ENCODE measurements at regions not wholly inside any gene's neighbourhood (a gene's known extent, or its start where the extent isn't known, plus 50 kb on each side); places are given as distances from the start of the nearest gene placed in this dataset.
"Not testable (repeated sequence)": the region's sequence is repeated elsewhere in the genome, so short reads cannot be mapped to it uniquely, and the experiment has no call there.

- DNase-seq (ENCODE audit: low read depth), result not testable (repeated sequence)
These were observed 97.5 kb downstream of the ZNF664 start for GRCh38 chr12:124070394-124071074.

DNA sequence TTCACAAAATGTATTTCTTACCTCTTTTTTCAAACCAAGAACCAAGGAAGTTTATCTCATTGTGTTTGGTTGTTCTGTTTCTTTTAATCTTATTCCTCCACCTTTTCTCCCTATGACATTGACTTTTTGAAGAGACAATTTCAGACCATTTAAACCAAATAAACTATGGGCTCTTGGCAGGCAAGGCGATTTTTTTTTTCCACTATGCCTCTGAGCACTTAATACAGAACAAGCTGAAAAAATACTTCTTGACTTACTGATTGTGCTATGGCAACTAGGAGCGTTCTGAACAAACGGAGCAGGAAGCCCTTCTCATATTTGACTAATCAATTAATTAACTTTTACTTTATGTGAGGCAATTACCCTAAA is 98.0 kb downstream of the ZNF664 start:
- DNase-seq (ENCODE audit: low read depth), result no peak

- DNase-seq (ENCODE audit: low read depth), result no peak
These were observed 100.5 kb downstream of the ZNF664 start for GRCh38 chr12:124073356-124074035.

DNA sequence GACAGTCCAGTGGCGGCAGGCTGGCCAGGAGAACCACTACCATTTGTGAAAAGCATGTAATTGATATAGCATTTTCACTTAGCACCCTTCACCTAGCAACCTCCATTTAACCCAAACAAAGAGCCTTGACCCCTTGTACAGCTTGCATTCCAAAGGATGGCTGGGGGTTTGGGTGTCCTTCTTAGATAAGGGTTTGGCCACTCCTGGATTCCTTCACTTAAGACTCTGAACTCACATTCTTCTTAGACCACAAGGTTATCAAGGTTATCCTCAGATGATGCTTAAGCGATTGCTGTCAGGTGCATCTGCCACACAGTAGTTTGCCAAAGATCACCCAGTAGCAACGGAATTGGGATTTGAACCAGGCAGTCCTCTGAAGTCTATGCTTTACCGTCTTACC is 102.8 kb downstream of the ZNF664 start:
- no peak for DNase-seq (ENCODE audit: low read depth)

DNA sequence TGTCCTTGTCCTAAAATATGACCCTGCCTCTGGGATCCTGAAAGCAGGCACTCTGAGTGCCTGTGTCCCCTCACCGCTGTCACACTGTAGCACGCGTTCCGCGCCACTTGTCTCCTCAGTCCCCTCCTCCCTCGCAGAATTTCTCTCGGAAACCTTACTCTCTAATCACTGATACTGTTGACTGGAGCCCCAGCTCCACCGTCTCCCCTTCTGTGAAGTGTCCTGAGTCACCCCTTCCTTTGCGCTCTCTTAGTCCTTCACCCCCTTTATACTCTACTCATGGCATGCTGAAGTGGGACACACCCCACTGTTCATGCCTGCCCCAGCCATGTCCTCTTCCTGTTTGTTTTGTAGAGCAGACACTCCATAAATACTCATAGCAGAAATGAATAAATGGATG is 104.7 kb downstream of the ZNF664 start:
- no peak for DNase-seq (ENCODE audit: low read depth)

DNA sequence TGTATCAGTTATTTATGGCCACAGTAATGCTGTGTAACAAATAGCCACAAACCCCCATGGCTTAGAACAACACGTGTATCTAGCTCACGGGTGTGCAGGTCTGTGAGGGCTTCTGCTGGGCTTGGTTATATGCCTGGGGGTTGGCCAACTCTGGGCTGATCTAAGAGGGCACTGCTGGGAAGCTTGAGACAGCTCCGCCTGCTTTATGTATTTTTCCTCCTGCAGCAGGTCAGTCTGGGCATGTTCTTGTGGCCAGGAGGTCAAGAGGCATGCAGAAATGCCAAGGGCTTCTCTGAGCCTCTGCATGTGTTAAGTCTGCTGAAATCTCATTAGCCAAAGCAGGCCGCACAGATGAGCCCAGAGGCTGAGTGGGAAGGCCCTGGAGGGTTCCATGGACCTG is 105.8 kb downstream of the ZNF664 start:
- DNase-seq (ENCODE audit: low read depth), result no peak

GRCh38 chr12:124080649-124081048 is 107.6 kb downstream of the ZNF664 start:
- DNase-seq (ENCODE audit: low read depth), result no peak

- DNase-seq (ENCODE audit: low read depth), result no peak
These were observed 109.0 kb downstream of the ZNF664 start for GRCh38 chr12:124082012-124082411.

DNA sequence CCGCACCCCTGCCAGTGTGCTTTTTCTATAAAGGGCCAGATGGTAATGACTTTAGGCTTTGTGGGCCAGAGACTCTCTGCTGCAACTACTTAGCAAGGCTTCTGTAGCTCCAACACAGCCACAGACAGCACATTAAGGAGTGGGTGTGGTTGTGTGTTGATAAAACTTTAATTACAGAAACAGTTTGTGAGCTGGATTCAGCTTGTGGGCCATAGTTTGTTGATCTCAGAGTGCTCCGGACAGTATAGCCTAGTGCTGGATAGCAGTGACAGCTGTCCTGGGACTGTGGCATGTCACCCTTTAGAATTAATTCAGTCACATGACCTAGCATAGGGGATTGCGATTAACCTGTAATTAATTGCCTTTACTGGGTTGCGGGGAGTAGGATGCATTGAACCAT is 109.7 kb downstream of the ZNF664 start:
- DNase-seq (ENCODE audit: low read depth), result no peak

DNA sequence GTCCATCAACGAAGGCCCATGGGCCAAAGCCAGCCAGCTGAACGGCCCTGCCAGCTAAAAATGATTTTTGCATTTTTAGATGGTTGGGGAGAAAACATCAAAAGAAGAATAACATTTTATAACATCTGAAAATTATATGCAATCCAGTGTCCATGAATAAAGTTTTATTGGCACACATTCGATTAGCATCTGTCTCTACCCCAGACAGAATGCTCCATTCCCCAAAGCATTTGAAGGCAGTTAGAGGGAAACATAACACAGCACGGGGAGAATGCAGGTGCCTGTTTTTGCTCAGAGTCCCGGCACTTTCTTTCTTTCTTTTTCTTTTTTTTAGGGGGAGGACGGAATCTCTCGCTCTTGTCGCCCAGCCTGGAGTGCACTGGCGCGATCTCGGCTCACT is 110.7 kb downstream of the ZNF664 start:
- no peak for DNase-seq (ENCODE audit: low read depth)

DNA sequence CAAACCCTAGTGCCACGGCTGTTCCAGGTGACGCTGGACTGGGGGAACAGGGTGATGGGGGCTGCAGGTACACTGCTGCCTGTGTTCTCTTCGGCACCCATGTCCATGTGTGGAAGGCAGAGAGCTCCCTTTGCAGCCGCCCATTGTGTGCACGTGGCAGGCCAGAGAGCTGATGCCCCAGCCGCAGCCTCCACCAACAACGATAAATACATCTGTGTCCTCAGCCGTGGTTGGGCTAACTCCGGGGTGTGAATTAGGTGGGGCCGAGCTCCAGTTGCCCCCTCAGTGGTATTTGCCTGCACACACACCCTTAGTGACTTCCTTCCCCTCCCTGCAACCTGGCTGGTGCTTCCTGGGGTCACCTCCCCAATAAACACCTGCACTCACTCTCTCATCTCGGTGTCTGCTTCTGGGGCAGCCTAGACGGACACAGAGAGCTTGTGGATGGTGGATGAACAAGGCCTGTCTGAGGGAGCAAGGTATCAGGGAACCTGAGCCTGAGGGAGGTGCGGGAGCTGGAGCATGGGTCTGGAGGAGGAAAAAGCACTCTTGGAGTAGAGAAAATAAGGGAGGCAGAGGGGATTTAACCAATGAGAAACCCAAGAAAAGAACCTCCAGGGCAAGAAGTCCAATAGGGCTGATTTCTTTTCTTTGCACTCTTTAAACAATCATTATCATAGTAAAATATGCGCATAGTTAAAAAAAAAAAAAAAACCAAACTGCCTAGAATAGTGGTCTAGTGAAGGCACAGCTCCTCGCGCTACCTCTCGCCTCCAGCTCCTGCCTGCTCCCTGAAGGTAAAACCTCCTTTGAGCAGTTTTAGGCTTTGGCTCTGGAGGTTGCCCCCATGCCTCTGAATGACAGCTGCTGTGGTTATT is 112.6 kb downstream of the ZNF664 start:
- DNase-seq (ENCODE audit: low read depth), result no peak

DNA sequence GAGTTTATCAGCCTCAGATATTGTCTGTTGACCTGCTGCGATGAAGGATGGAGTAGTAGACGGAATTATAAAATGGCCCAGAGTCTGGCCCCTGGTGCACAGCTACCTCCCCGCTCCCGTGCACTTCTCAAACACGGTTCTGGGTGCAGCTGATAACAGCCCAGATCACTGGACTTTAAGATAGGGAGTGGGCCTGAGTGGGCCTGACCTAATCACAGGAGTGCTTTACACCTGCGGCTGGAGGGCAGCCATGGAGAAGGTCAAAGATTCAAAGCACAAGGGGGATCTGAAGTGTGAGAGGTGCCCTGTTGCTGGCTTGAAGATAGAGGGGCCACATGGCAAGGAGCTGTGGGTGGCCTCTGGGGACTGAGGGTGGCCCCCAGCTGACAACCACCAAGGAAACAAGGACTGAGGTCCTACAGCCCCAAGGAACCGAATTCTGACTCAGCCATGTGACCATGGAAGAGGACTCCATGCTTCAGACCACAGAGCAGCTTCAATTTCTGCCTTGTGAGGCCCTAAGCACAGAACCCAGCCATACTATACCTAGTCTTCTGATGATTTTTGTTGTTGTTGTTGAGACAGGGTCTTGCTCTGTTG is 113.4 kb downstream of the ZNF664 start:
- no peak for DNase-seq (ENCODE audit: low read depth)

- no peak for DNase-seq (ENCODE audit: low read depth)
These were observed 114.4 kb downstream of the ZNF664 start for GRCh38 chr12:124087266-124088051.

DNA sequence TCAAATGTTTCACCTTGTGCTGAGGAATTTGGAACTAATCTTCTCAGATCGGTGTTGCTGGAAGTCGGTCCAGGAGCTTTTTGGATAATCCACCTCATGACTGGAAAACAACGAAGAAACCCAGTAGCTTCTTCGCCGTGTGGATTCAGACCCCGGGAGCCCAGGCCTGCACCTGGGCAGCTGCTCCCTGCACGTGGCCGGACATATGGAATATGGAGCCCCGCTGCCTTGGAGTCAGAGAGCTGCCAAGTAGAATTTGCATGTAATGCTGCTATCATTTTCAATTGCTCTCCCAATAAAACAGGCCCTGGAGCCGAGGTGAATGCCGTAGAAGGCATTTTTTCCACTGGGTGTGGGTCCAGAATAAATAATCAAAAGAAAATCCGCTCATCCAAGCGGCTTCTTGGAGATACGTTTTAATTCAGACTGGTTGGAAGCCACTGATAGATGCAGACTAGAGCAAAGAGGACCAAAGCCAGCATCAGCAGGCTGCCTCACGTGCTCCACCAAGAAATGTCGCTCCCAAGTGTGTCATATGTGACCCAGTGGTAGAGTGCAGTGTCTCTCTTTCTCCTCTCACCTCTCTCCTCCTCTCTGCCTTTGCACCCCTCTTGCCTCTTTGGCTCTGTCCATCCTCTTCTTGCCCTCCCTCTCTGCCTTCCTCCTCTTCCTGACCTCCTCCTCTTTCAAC is 115.3 kb downstream of the ZNF664 start:
- DNase-seq (ENCODE audit: low read depth), result no peak

DNA sequence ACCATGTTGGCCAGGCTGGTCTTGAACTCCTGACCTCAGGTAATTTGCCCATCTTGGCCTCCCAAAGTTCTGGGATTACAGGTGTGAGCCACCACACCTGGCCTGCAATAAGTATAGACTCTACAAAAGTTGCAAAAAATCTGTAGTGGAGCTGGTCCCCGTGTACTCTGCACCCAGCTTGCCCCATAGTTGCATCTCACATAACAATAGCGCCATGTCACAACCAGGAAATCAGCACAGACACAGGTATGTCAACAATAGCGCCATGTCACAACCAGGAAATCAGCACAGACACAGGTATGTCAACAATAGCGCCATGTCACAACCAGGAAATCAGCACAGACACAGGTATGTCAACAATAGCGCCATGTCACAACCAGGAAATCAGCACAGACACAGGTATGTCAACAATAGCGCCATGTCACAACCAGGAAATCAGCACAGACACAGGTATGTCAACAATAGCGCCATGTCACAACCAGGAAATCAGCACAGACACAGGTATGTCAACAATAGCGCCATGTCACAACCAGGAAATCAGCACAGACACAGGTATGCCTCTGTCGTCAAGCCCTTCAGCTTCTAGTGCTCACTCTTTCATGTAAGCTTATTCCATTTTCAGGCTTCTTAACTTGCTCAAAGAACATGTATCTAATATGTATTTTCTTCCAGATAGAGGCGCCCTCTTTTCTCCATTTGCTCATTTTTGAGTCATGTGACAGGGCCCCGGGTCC is 116.3 kb downstream of the ZNF664 start:
- not testable (repeated sequence) for DNase-seq (ENCODE audit: low read depth)

DNA sequence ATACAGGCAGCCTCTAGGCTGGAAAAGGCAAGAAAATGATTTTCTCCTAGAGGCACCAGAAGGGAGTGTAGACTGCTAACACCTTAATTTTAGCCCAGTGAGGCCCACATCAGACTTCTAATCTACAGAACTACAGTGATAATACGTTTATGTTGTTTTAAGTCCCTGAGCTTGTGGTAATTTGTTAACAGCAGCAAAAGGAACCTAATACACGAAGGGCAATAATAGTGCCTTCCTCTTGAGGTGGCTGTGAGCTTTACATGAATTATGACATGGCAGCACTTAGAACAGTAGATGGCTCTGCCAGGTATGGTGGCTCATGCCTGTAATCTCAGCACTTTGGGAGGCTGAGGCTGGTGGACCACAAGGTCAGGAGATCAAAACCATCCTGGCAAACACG is 118.8 kb downstream of the ZNF664 start:
- DNase-seq (ENCODE audit: low read depth), result no peak

DNA sequence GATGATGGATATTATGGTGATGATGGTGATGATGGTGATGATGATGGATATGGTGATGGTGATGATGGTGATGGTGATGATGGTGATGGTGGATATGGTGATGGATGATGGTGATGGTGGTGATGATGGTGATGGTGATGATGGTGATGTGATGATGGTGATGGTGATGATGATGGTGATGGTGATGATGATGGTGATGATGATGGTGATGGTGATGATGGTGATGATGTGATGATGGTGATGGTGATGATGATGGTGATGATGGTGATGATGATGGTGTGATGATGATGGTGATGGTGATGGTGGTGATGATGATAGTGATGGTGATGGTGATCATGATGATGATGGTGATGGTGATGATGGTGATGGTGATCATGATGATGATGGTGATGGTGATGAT is 119.5 kb downstream of the ZNF664 start:
- DNase-seq (ENCODE audit: low read depth), result not testable (repeated sequence)

DNA sequence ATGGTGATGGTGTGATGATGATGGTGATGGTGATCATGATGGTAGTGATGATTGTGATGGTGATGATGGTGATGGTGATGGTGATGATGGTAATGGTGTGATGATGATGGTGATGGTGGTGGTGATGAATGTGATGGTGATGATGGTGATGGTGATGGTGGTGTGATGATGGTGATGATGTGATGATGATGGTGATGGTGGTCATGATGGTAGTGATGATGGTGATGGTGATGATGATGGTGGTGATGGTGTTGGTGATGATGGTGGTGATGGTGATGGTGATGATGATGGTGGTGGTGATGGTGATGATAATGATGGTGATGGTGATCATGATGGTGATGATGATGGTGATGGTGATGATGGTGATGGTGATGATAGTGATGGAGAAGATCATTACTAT is 120.3 kb downstream of the ZNF664 start:
- DNase-seq (ENCODE audit: low read depth), result no peak

DNA sequence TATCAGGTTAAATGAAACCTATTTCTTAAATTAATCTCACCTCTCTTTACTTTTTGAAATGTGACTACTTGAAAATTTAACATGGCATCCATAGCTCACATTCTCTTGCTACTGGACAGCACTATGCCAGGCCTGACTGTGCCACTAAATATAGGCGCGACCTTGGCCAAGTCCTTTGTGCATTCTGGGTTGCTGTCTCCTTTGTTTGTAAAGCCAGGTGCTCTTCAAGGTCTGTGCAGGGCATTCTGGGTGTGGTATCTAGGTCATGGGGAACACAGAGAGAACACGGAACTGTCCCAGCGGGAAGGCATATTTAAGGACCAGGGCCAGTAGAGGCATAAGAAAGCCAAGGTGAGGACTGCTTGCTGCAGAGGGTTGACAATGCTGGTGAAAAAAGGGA is 121.2 kb downstream of the ZNF664 start:
- no peak for DNase-seq (ENCODE audit: low read depth)

GRCh38 chr12:124094733-124095132 is 121.7 kb downstream of the ZNF664 start:
- DNase-seq (ENCODE audit: low read depth), result no peak

- DNase-seq (ENCODE audit: low read depth), result no peak
These were observed 123.1 kb downstream of the ZNF664 start for GRCh38 chr12:124096109-124096508.

All from stimulated activated CD4-positive, alpha-beta T cell treated with anti-CD3 and anti-CD28 coated beads, Interleukin-2, amount 100 ng/mL, for 4 hours (primary cell).